HFFc6 (cell line): ENCODE measurements at regions not wholly inside any gene's neighbourhood (a gene's known extent, or its start where the extent isn't known, plus 50 kb on each side); places are given as distances from the start of the nearest gene placed in this dataset.
A peak's percentile ranks its signal among the peaks of the same experiment; 100 is the strongest.

Experiments
- DNase-seq: peaks from one replicate; pipeline ENCODE4 v3.0.0-alpha.2; 2018
- H3K27ac Mint-ChIP-seq: 2 replicates; pipeline ENCODE4 v1.8.0; 2020; ENCODE audit warnings: mild to moderate bottlenecking, mixed read lengths
- H3K27me3 Mint-ChIP-seq: 2 replicates; pipeline ENCODE4 v1.8.0; 2021; ENCODE audit warnings: mild to moderate bottlenecking, moderate library complexity, mixed read lengths; ENCODE audit not compliant: insufficient read depth
- H3K36me3 Mint-ChIP-seq: 2 replicates; pipeline ENCODE4 v1.8.0; 2021; ENCODE audit warnings: low read depth, mixed read lengths
- H3K4me1 Mint-ChIP-seq: 2 replicates; pipeline ENCODE4 v1.8.0; 2020; ENCODE audit warnings: low read depth, mixed read lengths
- H3K4me3 Mint-ChIP-seq: 2 replicates; pipeline ENCODE4 v1.8.0; 2020; ENCODE audit warnings: mild to moderate bottlenecking, moderate library complexity, mixed read lengths
- H3K9me3 Mint-ChIP-seq: 2 replicates; pipeline ENCODE4 v1.8.0; 2020; ENCODE audit warnings: mild to moderate bottlenecking, mixed read lengths
- TF ChIP-seq, protein P1 (sequence below): fragments of 200-600 bp; sonication (generic); IDR thresholded peaks from 2 replicates; pipeline ENCODE4 v1.5.0; 2021; ENCODE audit warnings: antibody characterized with exemption, mild to moderate bottlenecking

DNA sequence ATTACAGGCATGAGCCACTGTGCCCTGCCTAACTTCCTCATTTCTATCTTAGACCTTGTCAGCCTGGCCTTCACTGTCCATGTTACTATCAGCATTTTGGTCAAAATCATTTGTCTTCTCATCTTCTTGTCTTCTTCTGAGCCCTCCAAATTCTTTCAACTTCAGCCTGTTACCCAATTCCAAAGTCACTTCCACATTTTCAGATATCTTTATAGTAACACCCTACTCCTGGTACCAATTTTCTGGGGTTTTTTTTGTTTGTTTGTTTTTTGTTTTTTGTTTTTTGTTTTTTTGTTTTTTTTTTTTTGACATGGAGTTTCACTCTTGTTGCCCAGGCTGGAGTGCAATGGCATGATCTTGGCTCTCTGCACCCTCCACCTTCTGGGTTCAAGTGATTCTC, 90.3 kb upstream of the LARP1 start:
- no peak overlapping the region for H3K4me3 Mint-ChIP-seq
- H3K36me3 Mint-ChIP-seq, result peaks cover 21% of the 10 kb centered on the region
- TF ChIP-seq, protein P1, sequence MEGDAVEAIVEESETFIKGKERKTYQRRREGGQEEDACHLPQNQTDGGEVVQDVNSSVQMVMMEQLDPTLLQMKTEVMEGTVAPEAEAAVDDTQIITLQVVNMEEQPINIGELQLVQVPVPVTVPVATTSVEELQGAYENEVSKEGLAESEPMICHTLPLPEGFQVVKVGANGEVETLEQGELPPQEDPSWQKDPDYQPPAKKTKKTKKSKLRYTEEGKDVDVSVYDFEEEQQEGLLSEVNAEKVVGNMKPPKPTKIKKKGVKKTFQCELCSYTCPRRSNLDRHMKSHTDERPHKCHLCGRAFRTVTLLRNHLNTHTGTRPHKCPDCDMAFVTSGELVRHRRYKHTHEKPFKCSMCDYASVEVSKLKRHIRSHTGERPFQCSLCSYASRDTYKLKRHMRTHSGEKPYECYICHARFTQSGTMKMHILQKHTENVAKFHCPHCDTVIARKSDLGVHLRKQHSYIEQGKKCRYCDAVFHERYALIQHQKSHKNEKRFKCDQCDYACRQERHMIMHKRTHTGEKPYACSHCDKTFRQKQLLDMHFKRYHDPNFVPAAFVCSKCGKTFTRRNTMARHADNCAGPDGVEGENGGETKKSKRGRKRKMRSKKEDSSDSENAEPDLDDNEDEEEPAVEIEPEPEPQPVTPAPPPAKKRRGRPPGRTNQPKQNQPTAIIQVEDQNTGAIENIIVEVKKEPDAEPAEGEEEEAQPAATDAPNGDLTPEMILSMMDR, result no peak
- no peaks in the 10 kb centered on the region for H3K4me1 Mint-ChIP-seq
- DNase-seq, result no peak
- H3K27ac Mint-ChIP-seq, result no peak overlapping the region
- peaks cover 39% of the 10 kb centered on the region for H3K9me3 Mint-ChIP-seq
- H3K27me3 Mint-ChIP-seq, result peaks cover 4% of the 10 kb centered on the region

DNA sequence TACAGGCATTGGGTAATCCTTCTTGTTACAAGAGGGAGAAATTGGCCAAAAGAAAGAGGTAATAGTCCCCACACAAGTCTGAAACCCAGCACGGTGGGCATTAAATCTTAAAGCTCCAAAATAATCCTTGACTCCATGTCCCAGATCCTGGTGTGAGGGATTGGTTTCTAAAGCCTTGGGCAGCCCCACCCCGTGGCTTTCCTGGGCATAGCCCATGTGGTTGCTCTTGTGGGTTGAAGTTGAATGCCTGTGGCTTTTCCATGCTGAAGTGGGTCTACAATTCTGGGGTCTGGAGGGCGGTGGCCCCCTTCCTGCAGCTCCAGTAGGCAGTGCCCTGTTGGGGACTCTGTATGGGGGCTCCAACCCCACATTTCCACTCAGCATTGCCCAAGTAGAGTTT, 91.8 kb upstream of the LARP1 start:
- H3K9me3 Mint-ChIP-seq, result peaks cover 32% of the 10 kb centered on the region
- no peak for DNase-seq
- H3K4me3 Mint-ChIP-seq, result no peak overlapping the region
- TF ChIP-seq, protein P1, result no peak
- peaks cover 5% of the 10 kb centered on the region for H3K27me3 Mint-ChIP-seq
- no peak overlapping the region for H3K27ac Mint-ChIP-seq
- peaks cover 14% of the 10 kb centered on the region for H3K36me3 Mint-ChIP-seq
- no peaks in the 10 kb centered on the region for H3K4me1 Mint-ChIP-seq

DNA sequence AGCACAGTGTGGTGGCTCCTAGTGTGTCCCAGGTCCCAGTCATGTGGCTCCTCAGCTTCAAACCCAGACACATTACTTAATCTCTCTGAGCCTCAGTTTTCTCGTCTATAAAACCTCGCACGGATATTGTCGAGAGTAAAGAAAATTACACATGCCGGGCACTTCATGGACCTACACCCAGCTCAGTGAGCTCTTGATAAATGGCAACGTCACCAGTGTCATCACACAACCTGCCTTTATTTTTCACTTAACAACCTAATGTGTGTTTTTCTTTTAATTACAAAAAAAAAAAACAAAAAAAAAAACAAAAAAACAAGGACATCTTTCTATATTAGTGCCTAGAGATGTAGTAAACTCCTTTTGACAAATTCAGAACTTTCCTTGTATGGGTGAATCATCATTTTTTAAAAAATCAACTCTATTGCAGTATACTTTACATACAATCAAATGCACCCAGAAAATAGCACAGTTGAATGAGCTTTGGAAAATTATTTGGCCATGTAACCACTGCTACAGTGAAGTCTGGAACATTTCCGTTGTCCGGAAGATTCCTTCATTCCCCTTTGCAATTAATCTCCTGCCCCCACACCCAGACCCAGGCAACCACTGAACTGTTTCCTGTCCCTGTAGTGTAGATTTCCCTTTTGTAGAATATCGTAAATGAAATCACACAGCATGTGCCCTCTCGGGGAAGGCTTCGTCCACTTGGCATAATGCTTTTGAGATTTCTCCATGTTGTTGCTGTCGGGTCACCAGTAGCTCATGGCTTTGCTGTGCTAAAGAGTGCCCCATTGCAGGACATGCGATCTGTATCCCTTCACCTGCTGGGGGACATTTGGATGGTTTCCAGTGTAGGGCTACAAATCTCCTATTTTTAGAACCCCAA, 100.4 kb upstream of the LARP1 start:
- TF ChIP-seq, protein P1, result no peak
- Mint-ChIP-seq H3K27ac (peak overlapping the region; percentile 72; the same call in 1 of the 2 replicates), H3K4me3 (peak overlapping the region; percentile 81; the same call in 1 of the 2 replicates), H3K9me3 (no peaks in the 10 kb centered on the region), H3K36me3 (no peaks in the 10 kb centered on the region), H3K27me3 (peaks cover 3% of the 10 kb centered on the region), H3K4me1 (peaks cover 8% of the 10 kb centered on the region; the same call in 1 of the 2 replicates)
- DNase-seq, result no peak

DNA sequence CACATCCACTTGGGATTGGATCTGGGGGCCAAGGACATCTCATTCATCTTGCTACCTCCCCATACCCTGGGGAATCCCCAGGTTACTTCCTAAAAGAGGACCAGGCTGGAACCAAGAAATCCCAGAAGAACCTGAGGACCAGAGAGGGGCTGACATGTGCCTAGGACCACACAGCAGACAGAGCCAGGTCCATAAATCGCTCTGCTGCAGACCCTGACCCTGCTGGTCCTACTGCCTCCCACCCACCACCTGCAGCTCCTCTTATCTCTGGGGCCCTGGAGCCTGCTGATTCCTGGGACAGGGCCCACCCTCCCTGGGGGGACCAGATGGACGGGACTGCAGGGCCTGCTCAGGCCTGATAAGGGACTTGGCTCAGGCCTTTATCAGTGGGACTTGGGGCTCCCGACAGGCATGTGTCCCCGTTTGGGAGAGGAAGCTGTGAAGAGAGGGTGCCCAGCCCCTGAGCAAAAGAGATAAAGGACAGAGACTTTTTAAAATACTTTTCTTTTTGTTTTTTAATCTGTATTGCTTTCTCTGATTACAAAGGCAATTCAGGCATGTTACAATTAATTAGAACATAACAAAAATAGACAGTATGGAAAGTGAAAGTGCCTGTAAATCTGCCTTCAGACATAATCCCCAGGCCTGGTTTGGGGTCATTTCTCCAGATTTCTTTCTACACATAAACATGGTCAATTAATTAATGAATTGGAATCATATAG, 101.3 kb upstream of the LARP1 start:
- peak overlapping the region; percentile 72; the same call in 1 of the 2 replicates for H3K27ac Mint-ChIP-seq
- no peak for DNase-seq
- TF ChIP-seq, protein P1, result no peak

DNA sequence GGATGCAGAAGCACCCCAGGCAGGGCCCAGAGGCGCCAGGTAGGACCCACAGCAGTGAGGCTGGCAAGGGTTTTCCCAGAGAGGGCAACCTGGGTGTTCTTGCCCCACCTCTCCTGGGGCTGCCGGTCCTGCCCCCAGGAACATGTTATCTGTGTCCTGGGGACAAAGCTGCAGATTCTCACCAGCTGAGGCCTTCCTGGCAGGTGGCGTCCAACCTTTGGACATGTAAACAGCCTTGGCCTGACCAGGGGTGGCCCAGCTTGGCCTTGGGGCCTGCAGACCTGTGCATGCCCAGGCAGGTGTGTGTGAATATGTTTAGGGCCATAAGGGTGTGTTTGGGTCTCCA, 101.8 kb upstream of the LARP1 start:
- Mint-ChIP-seq H3K36me3 (no peaks in the 10 kb centered on the region), H3K4me3 (no peak overlapping the region), H3K9me3 (no peaks in the 10 kb centered on the region), H3K27me3 (no peaks in the 10 kb centered on the region), H3K4me1 (peaks cover 12% of the 10 kb centered on the region; the same call in 1 of the 2 replicates), H3K27ac (no peak overlapping the region)
- TF ChIP-seq, protein P1, result no peak
- DNase-seq, result no peak

More for the DNA sequence above, 101.3 kb upstream of the LARP1 start:
- no peaks in the 10 kb centered on the region for H3K9me3 Mint-ChIP-seq
- peaks cover 8% of the 10 kb centered on the region; the same call in 1 of the 2 replicates for H3K4me1 Mint-ChIP-seq
- peaks cover 2% of the 10 kb centered on the region; the same call in 1 of the 2 replicates for H3K27me3 Mint-ChIP-seq
- H3K36me3 Mint-ChIP-seq, result no peaks in the 10 kb centered on the region
- H3K4me3 Mint-ChIP-seq, result peak overlapping the region; percentile 81; the same call in 1 of the 2 replicates
